Heart right ventricle (tissue), 16 donors: ENCODE measurements at regions not wholly inside any gene's neighbourhood (a gene's known extent, or its start where the extent isn't known, plus 50 kb on each side); places are given as distances from the start of the nearest gene placed in this dataset.

ENCODE experiments used
- ATAC-seq, 8 donors: fragments of 200-7000 bp; cut with Tn5 transposase; one replicate each; pipeline ENCODE4 v1.9.1; 2020; ENCODE audit warnings: mild to moderate bottlenecking in 8 of 8, moderate library complexity in 8 of 8, moderate number of reproducible peaks in 1 of 8
- DNase-seq, 2 donors: peaks; one replicate each; pipeline ENCODE4 v3.0.0-alpha.2; 2020
- H3K27ac ChIP-seq, 10 donors: fragments of 200-600 bp; sonication (generic) in 2 of 10; one replicate each; pipeline versions ENCODE4 v1.5.0 to v1.8.0; 2020 to 2022; ENCODE audit warnings: mild to moderate bottlenecking in 3 of 10
- H3K27me3 ChIP-seq, 7 donors: fragments of 200-600 bp; one replicate each; pipeline ENCODE4 v1.8.0; 2021 to 2022; ENCODE audit warnings: mild to moderate bottlenecking in 2 of 7
- H3K36me3 ChIP-seq, 9 donors: fragments of 200-600 bp; sonication (generic) in 1 of 9; one replicate each; pipeline versions ENCODE4 v1.5.0 to v1.8.0; 2020 to 2022; ENCODE audit warnings: mild to moderate bottlenecking in 2 of 9
- H3K4me1 ChIP-seq, 9 donors: fragments of 200-600 bp; sonication (generic) in 1 of 9; one replicate each; pipeline versions ENCODE4 v1.5.0 to v1.8.0; 2020 to 2022; ENCODE audit warnings: mild to moderate bottlenecking in 4 of 9
- H3K4me3 ChIP-seq, 10 donors: fragments of 200-600 bp; sonication (generic) in 2 of 10; one replicate each; pipeline versions ENCODE4 v1.5.0 to v1.8.0; 2020 to 2022; ENCODE audit warnings: mild to moderate bottlenecking in 7 of 10, moderate library complexity in 2 of 10
- H3K9me3 ChIP-seq, 11 donors: fragments of 200-600 bp in 10 of 11; sonication (generic) in 2 of 11; one replicate each; pipeline versions ENCODE4 v1.5.0 to v1.8.0; 2013 to 2022; ENCODE audit warnings: mild to moderate bottlenecking in 2 of 11, control low read depth in 1 of 11, moderate library complexity in 1 of 11
- WGBS, 2 donors: extraction: QIAGEN DNeasy Blood & Tissue Kit; methylation state at CpG; one replicate each; pipeline ENCODE4 v1.1.7; 2013; ENCODE audit warnings: inconsistent platforms in 1 of 2; 5-methylcytosine and 5-hydroxymethylcytosine counted together
- intact Hi-C, 10 donors: fragments of 100-400 bp; cut with DNase I; formaldehyde crosslinking; loops; one replicate each; pipeline versions ENCODE4 v1.11.1 to v1.14.2; 2022
- TF ChIP-seq, protein P1 (sequence below), 9 donors: fragments of 200-600 bp; sonication (generic) in 2 of 9; IDR thresholded peaks; one replicate each; pipeline versions ENCODE4 v1.5.0 to v1.8.0; 2021 to 2022; ENCODE audit warnings: antibody characterized with exemption in 9 of 9, mild to moderate bottlenecking in 5 of 9, moderate library complexity in 1 of 9
- donor health status: Arrhythmogenic right ventricular cardiomyopathy.
- donor health status: ischemic (EF 13 %, LVEDD 7.1; RV severe dilation, severe dysfunction).
- donor health status: healthy with polysubstance abuse.
- donor health status: DM: no; HTN: yes; CAD: no.
- donor health status: DM: no; HTN: no; CAD: no.
- donor health status: ischemic (EF 25% LVEDD 6.9; RV normal size, moderate dysfunction).
- donor health status: ischemic (EF 25% LVEDD 5.7; RV mildly dilated, moderate dysfunction).
- donor health status: healthy.
- donor health status: DM: yes; HTN: yes; CAD: no.
- donor health status: Ischemic cardiomyopathy.
- donor health status: ischemic (EF 35%, LVEDD 5.7; RV mildly dilated, moderate dysfunction).
- donor health status: nonischemic (EF 11% LVEDD 7.7; RV severe dilation, severe dysfunction).
- donor health status: DM: yes; HTN: yes; CAD: no.
- donor health status: PGD.
- donor health status: ischemic (EF 29% LVEDD 5.4; RV normal size, mild dysfunction).
- donor health status: nonischemic (EF 23%, LVEDD 6.1; RV moderate dilation, normal function).

- H3K36me3 ChIP-seq: no peaks in the 10 kb centered on the region
- H3K4me1 ChIP-seq: peaks cover 0 to 22% (median 13%) of the 10 kb centered on the region in 9 donors
- intact Hi-C loops: no loop called here
- DNase-seq (no peak), ATAC-seq (peak in 2 of 8 donors; percentile 28 to 35)
- H3K27ac ChIP-seq: peak overlapping the region in 5 of 10 donors; percentile 2 to 57 (median 32)
- TF ChIP-seq, protein P1, sequence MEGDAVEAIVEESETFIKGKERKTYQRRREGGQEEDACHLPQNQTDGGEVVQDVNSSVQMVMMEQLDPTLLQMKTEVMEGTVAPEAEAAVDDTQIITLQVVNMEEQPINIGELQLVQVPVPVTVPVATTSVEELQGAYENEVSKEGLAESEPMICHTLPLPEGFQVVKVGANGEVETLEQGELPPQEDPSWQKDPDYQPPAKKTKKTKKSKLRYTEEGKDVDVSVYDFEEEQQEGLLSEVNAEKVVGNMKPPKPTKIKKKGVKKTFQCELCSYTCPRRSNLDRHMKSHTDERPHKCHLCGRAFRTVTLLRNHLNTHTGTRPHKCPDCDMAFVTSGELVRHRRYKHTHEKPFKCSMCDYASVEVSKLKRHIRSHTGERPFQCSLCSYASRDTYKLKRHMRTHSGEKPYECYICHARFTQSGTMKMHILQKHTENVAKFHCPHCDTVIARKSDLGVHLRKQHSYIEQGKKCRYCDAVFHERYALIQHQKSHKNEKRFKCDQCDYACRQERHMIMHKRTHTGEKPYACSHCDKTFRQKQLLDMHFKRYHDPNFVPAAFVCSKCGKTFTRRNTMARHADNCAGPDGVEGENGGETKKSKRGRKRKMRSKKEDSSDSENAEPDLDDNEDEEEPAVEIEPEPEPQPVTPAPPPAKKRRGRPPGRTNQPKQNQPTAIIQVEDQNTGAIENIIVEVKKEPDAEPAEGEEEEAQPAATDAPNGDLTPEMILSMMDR (IDR thresholded peaks at IDR 0.05): no peak
- H3K9me3 ChIP-seq: peaks cover 0 to 36% (median 6%) of the 10 kb centered on the region in 11 donors
- WGBS, 2 donors: 56 to 67% methylated on average over 1 of the region's 1 CpG
- H3K27me3 ChIP-seq: no peaks in the 10 kb centered on the region
- H3K4me3 ChIP-seq: no peak overlapping the region
Observed at GRCh38 chr17:69854225-69854780, 220.7 kb upstream of the KCNJ16 start.

GRCh38 chr17:69856946-69857345 lies 218.1 kb upstream of the KCNJ16 start:
- Histone ChIP-seq H3K36me3 (no peaks in the 10 kb centered on the region), H3K4me1 (peaks cover 0 to 22% (median 13%) of the 10 kb centered on the region in 9 donors), H3K27me3 (no peaks in the 10 kb centered on the region), H3K27ac (no peak overlapping the region), H3K4me3 (no peak overlapping the region), H3K9me3 (peaks cover 0 to 43% (median 6%) of the 10 kb centered on the region in 11 donors)
- no peak for ATAC-seq
- DNase-seq: no peak
- intact Hi-C loops: no loop called here
- WGBS, 2 donors: 79 to 90% methylated on average over 1 of the region's 1 CpG
- TF ChIP-seq, protein P1 (IDR thresholded peaks at IDR 0.05): no peak

DNA sequence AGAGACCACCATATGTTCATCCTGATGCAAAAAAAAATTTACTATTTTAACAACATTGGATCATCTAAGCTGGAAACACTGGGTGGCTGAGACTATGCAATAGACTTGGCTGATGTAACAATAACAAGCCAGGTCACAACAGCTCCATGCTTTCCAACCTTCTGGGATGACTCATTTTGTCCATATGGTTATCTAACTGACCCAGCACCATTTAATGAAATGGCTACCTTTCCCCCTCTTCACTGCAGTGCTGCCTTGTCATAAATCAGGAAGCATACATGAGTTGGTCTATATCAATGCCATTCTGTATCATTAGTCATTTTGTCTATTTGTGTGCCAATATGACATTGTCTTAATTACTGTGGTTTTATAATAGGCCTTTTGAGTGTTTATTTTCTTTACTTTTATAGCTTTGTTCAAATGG lies 217.6 kb upstream of the KCNJ16 start:
- Histone ChIP-seq H3K27me3 (no peaks in the 10 kb centered on the region), H3K27ac (no peak overlapping the region), H3K36me3 (no peaks in the 10 kb centered on the region), H3K9me3 (peaks cover 0 to 43% (median 6%) of the 10 kb centered on the region in 11 donors), H3K4me1 (peaks cover 0 to 22% (median 13%) of the 10 kb centered on the region in 9 donors), H3K4me3 (no peak overlapping the region)
- intact Hi-C loops: no loop called here
- ATAC-seq (no peak), DNase-seq (no peak)
- TF ChIP-seq, protein P1 (IDR thresholded peaks at IDR 0.05): no peak

GRCh38 chr17:69858460-69858859 lies 216.6 kb upstream of the KCNJ16 start:
- no peaks in the 10 kb centered on the region for H3K27me3 ChIP-seq
- WGBS, 2 donors: 67 to 77% methylated on average over 3 of the region's 3 CpGs
- H3K27ac ChIP-seq: no peak overlapping the region
- no peaks in the 10 kb centered on the region for H3K36me3 ChIP-seq
- no peak overlapping the region for H3K4me3 ChIP-seq
- no peak for DNase-seq
- ATAC-seq: no peak
- TF ChIP-seq, protein P1 (IDR thresholded peaks at IDR 0.05): no peak
- intact Hi-C loops: no loop called here
- H3K9me3 ChIP-seq: peaks cover 0 to 43% (median 6%) of the 10 kb centered on the region in 11 donors
- peaks cover 0 to 14% (median 10%) of the 10 kb centered on the region in 9 donors for H3K4me1 ChIP-seq
